ENCODE measurements at regions not wholly inside any gene's neighbourhood (a gene's known extent, or its start where the extent isn't known, plus 50 kb on each side); places are given as distances from the start of the nearest gene placed in this dataset.

GRCh38 chr1:221013691-221014660 is 134.7 kb downstream of the HLX start:
- no peaks in the 10 kb centered on the region for H3K36me3 ChIP-seq (ENCODE audit: control insufficient read depth in 2 of 3, insufficient read depth in 3 of 3, low read length in 3 of 3)
- no peak for TF ChIP-seq CTCF (IDR thresholded peaks at IDR 0.05; ENCODE audit: borderline replicate concordance, extremely low read depth, insufficient read depth)
- H3K27me3 ChIP-seq (ENCODE audit: control insufficient read depth, insufficient read depth, low read length): no peaks in the 10 kb centered on the region
- FAIRE-seq: no peak
- H3K9ac ChIP-seq (ENCODE audit: low read length in 3 of 3): no peak overlapping the region
- no peak for DNase-seq
- no peak overlapping the region for H3K4me3 ChIP-seq (ENCODE audit: low read length in 3 of 3)
- H3K27ac ChIP-seq (ENCODE audit: low read depth in 2 of 2, low read length in 2 of 2): no peak overlapping the region
- intact Hi-C loops (cut with DNase I): no loop called here
- H3K9me3 ChIP-seq (ENCODE audit: control insufficient read depth in 2 of 3, insufficient read depth in 1 of 3, low read length in 3 of 3): no peaks in the 10 kb centered on the region
- no peaks in the 10 kb centered on the region for H3K4me1 ChIP-seq (ENCODE audit: control insufficient read depth in 2 of 3, insufficient read depth in 2 of 3, low read depth in 1 of 3, low read length in 3 of 3)

GRCh38 chr1:221015159-221015790 is 136.0 kb downstream of the HLX start:
- FAIRE-seq (no peak), DNase-seq (no peak)
- Histone ChIP-seq H3K36me3 (ENCODE audit: control insufficient read depth in 2 of 3, insufficient read depth in 3 of 3, low read length in 3 of 3) (no peaks in the 10 kb centered on the region), H3K27me3 (ENCODE audit: control insufficient read depth, insufficient read depth, low read length) (no peaks in the 10 kb centered on the region), H3K27ac (ENCODE audit: low read depth in 2 of 2, low read length in 2 of 2) (no peak overlapping the region), H3K4me3 (ENCODE audit: low read length in 3 of 3) (no peak overlapping the region), H3K9me3 (ENCODE audit: control insufficient read depth in 2 of 3, insufficient read depth in 1 of 3, low read length in 3 of 3) (no peaks in the 10 kb centered on the region), H3K4me1 (ENCODE audit: control insufficient read depth in 2 of 3, insufficient read depth in 2 of 3, low read depth in 1 of 3, low read length in 3 of 3) (no peaks in the 10 kb centered on the region), H3K9ac (ENCODE audit: low read length in 3 of 3) (no peak overlapping the region)
- TF ChIP-seq CTCF (IDR thresholded peaks at IDR 0.05; ENCODE audit: borderline replicate concordance, extremely low read depth, insufficient read depth): no peak
- intact Hi-C loops (cut with DNase I): no loop called here

DNA sequence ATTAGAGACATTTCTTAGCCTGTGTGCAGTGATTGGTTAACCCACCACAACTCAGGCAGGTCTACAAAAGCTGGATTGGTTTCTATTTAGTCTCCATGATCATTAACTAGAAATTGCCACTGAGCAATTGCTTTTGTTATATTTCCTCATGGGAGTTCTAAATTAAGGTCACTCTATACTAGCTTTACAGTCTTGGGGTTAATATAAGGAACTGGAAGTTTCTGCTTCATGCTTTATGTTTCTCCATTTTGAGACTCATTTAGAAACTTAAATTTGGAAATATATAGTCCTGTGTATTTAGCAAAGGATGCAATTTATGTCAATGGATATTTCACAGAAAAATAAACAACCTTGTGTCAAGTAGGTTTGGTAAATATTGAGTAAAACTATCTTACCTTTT is 137.5 kb downstream of the HLX start:
- no peaks in the 10 kb centered on the region for H3K9me3 ChIP-seq (ENCODE audit: control insufficient read depth in 2 of 3, insufficient read depth in 1 of 3, low read length in 3 of 3)
- intact Hi-C loops (cut with DNase I): no loop called here
- TF ChIP-seq CTCF (IDR thresholded peaks at IDR 0.05; ENCODE audit: borderline replicate concordance, extremely low read depth, insufficient read depth): no peak
- no peak overlapping the region for H3K4me3 ChIP-seq (ENCODE audit: low read length in 3 of 3)
- FAIRE-seq: no peak
- no peak overlapping the region for H3K27ac ChIP-seq (ENCODE audit: low read depth in 2 of 2, low read length in 2 of 2)
- H3K9ac ChIP-seq (ENCODE audit: low read length in 3 of 3): no peak overlapping the region
- no peaks in the 10 kb centered on the region for H3K36me3 ChIP-seq (ENCODE audit: control insufficient read depth in 2 of 3, insufficient read depth in 3 of 3, low read length in 3 of 3)
- no peak for DNase-seq
- no peaks in the 10 kb centered on the region for H3K4me1 ChIP-seq (ENCODE audit: control insufficient read depth in 2 of 3, insufficient read depth in 2 of 3, low read depth in 1 of 3, low read length in 3 of 3)
- no peaks in the 10 kb centered on the region for H3K27me3 ChIP-seq (ENCODE audit: control insufficient read depth, insufficient read depth, low read length)
